HUES64 (cell line): ENCODE measurements at regions not wholly inside any gene's neighbourhood (a gene's known extent, or its start where the extent isn't known, plus 50 kb on each side); places are given as distances from the start of the nearest gene placed in this dataset.
"Not testable (repeated sequence)": the region's sequence is repeated elsewhere in the genome, so short reads cannot be mapped to it uniquely, and the experiment has no call there.

Experiments used
- H3K27ac ChIP-seq: 2 replicates; pipeline ENCODE4 v1.7.0; 2013; ENCODE audit warnings: low read depth, low read length, inconsistent platforms
- H3K27me3 ChIP-seq: 2 replicates; pipeline ENCODE4 v1.6.1; 2013; ENCODE audit warnings: mild to moderate bottlenecking, low read length; ENCODE audit not compliant: insufficient read depth
- H3K36me3 ChIP-seq: 2 replicates; pipeline ENCODE4 v1.6.1; 2013; ENCODE audit warnings: mild to moderate bottlenecking, low read length; ENCODE audit not compliant: insufficient read depth
- H3K4me1 ChIP-seq: 2 replicates; pipeline ENCODE4 v1.6.1; 2013; ENCODE audit warnings: mild to moderate bottlenecking, low read length, moderate library complexity; ENCODE audit not compliant: insufficient read depth
- H3K4me3 ChIP-seq: 2 replicates; pipeline ENCODE4 v1.5.1; 2013; ENCODE audit warnings: mild to moderate bottlenecking, low read length, moderate library complexity
- H3K9ac ChIP-seq: 2 replicates; pipeline ENCODE4 v1.6.1; 2013; ENCODE audit warnings: mild to moderate bottlenecking, low read depth, low read length
- H3K9me3 ChIP-seq: 2 replicates; pipeline ENCODE4 v1.6.1; 2013; ENCODE audit warnings: low read depth, low read length; ENCODE audit not compliant: insufficient read depth
- WGBS: fragments of 150-250, 120-280 bp; methylation state at CpG from one replicate; pipeline ENCODE4 v1.1.7; 2013; ENCODE audit warnings: missing lambda C conversion rate; 5-methylcytosine and 5-hydroxymethylcytosine counted together

DNA sequence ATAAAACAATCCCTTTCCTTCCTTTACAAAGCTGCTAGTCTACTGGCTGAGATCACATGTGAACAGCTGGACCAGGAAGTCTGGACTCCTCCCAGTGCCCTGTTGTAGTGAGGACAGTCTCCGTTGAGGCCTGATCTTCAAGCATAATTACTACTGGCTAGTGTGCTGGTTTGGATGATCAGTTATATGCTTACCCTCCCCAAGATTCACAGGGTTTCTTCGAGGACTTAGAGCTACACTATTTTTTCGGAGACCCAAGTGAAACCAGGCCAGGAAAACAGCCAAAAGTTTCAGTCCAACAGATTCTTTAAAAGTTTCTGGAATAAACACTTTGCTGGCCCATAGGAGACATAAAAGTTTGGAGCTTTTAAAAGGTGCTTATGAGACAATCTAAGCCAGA, 194.9 kb upstream of the CDH11 start:
- Histone ChIP-seq H3K9ac (no peak overlapping the region), H3K4me1 (peaks cover 23% of the 10 kb centered on the region), H3K27ac (no peak overlapping the region), H3K27me3 (peaks cover 2% of the 10 kb centered on the region; the same call in 1 of the 2 replicates), H3K36me3 (no peaks in the 10 kb centered on the region), H3K9me3 (no peaks in the 10 kb centered on the region), H3K4me3 (no peak overlapping the region)
- 96% methylated on average over 3 of the region's 3 CpGs for WGBS

DNA sequence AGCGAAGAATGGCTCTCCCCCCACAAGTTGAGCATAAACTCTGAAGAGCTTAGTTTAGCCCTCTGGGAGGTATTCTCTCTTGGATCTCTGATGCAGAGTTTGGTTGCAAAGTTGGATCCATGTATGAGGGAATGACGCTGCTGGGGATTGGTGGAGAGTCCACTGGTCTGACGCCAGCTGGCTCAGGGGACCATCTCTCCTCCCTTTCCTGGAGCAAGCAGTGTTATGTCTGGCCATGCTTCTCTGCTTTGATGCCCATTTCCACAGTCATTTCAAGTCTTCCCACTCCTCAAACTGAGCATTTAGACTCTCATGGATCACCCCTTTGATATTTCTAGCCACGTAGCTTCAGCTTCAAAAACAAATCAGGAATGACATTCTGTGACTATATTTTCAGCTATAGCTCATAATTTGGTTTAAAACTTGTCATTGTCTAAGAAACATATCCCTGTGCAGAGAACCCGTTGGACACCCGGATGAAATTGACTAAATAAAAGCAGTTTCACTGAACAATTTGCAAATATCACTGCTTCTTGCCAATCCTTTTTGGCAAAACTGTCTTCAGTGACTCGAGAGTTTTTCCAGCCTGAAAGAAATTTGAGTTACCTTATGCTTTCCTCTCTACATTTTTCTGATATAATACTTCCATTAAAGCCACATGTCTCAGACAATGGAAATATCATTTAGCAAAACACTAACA, 193.4 kb upstream of the CDH11 start:
- Histone ChIP-seq H3K4me1 (peaks cover 22% of the 10 kb centered on the region), H3K36me3 (no peaks in the 10 kb centered on the region)

DNA sequence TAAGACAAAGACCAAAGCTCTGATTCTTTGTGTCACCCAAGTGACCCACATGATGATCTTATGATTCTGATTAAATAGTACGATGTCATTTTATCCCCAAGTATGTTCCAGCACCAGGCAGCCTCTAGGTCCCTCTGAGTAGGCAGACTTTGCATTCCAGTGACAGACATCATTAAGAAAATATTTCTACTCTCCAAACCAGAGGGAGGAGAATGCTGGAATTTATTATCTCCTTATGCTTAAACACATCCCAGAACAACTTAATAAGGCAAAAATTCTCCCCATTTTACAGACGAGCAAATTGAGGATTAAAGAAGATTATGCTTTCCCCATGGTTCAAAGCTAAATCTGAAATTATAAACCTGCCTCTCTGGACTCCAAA, 192.8 kb upstream of the CDH11 start:
- peaks cover 2% of the 10 kb centered on the region; the same call in 1 of the 2 replicates for H3K27me3 ChIP-seq
- no peaks in the 10 kb centered on the region for H3K36me3 ChIP-seq
- no peak overlapping the region for H3K27ac ChIP-seq
- no peak overlapping the region for H3K4me3 ChIP-seq
- peaks cover 16% of the 10 kb centered on the region for H3K4me1 ChIP-seq
- 92% methylated on average over 2 of the region's 2 CpGs for WGBS
- no peak overlapping the region for H3K9ac ChIP-seq
- H3K9me3 ChIP-seq: no peaks in the 10 kb centered on the region

More for the DNA sequence above, 193.4 kb upstream of the CDH11 start:
- H3K9me3 ChIP-seq: no peaks in the 10 kb centered on the region
- no peak overlapping the region for H3K27ac ChIP-seq
- H3K27me3 ChIP-seq: peaks cover 2% of the 10 kb centered on the region; the same call in 1 of the 2 replicates
- WGBS: 95% methylated on average over 7 of the region's 7 CpGs
- H3K4me3 ChIP-seq: no peak overlapping the region
- H3K9ac ChIP-seq: no peak overlapping the region

DNA sequence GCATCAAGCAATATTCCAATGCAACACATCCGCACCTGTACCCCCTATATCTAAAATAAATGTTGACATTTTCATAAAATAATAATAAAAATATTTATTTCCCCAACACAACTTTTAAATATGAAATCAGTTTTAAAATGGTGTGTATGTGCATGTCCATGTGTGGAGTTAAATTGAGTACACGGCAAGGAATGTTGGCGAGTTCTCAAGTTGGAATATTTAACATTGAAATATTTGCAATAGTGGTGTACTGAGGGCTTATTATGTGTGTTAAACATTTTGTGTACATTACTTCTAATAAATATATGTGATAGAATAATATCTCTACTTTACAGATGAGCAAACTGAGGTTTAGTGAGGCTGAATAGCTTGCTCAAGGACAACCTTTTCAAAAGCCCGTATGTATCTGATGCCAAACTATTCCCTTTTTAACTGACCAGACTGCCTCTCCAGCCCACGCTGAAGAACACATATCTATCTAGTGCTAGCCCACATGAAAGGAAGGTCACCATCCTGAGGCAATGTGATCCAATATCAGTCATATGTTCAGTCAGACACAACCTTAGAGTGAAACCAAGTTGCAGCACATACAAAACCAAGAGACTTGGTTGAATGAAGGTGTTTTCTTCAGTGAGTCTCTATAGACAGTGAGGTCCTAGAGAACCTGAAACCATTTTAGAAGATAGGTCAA, 192.2 kb upstream of the CDH11 start:
- WGBS: 97% methylated on average over 5 of the region's 5 CpGs
- peaks cover 12% of the 10 kb centered on the region for H3K4me1 ChIP-seq
- H3K9me3 ChIP-seq: no peaks in the 10 kb centered on the region
- no peak overlapping the region for H3K4me3 ChIP-seq
- no peak overlapping the region for H3K9ac ChIP-seq
- no peak overlapping the region for H3K27ac ChIP-seq
- peaks cover 2% of the 10 kb centered on the region; the same call in 1 of the 2 replicates for H3K27me3 ChIP-seq
- no peaks in the 10 kb centered on the region for H3K36me3 ChIP-seq

DNA sequence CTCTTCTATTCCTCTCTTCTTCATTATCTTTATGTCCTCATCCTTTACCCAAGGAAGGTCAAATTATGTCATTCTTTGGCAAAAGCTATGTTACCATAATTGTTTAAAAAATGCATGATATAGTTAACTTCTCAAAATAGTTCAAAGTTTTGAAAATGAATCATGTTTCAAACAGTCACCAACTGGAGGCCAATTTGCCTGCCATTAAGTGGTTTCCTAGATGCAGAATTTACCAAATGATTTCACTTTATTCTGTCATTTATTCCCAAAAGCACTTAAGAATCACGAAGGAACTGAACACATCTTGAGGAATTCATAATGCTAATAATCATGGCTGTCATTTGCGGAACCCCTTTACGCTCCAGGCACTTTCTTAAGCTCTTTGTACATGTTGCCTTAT, 190.9 kb upstream of the CDH11 start:
- Histone ChIP-seq H3K4me3 (no peak overlapping the region), H3K36me3 (no peaks in the 10 kb centered on the region), H3K4me1 (peaks cover 1% of the 10 kb centered on the region), H3K9me3 (no peaks in the 10 kb centered on the region), H3K27me3 (peaks cover 2% of the 10 kb centered on the region; the same call in 1 of the 2 replicates), H3K27ac (no peak overlapping the region), H3K9ac (no peak overlapping the region)
- 94% methylated on average over 3 of the region's 3 CpGs for WGBS

DNA sequence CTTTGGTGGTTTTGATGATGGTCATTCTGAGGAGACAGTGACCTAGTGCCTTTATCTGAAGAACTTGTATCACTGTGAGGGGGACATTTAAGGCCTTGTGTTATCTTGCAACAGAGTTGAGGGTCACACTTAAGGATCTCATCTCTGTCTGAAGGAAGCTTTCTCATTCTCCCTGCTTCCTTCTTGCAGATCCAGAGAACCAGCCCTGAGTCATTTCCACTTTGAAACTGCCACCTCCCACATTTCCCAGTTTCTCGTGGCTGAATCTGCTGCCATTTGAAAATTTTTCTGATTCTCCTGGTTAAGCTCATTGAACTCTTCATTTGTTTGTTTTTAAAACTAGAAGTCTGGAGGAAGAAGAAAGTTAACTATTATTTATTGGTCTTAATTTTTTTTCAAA, 190.2 kb upstream of the CDH11 start:
- no peaks in the 10 kb centered on the region for H3K36me3 ChIP-seq
- no peak overlapping the region for H3K4me3 ChIP-seq
- H3K27me3 ChIP-seq: peaks cover under 1% of the 10 kb centered on the region; the same call in 1 of the 2 replicates
- 96% methylated on average over 1 of the region's 1 CpG for WGBS
- no peak overlapping the region for H3K27ac ChIP-seq
- no peak overlapping the region for H3K9ac ChIP-seq
- H3K4me1 ChIP-seq: peaks cover under 1% of the 10 kb centered on the region; the same call in 1 of the 2 replicates
- H3K9me3 ChIP-seq: no peaks in the 10 kb centered on the region

DNA sequence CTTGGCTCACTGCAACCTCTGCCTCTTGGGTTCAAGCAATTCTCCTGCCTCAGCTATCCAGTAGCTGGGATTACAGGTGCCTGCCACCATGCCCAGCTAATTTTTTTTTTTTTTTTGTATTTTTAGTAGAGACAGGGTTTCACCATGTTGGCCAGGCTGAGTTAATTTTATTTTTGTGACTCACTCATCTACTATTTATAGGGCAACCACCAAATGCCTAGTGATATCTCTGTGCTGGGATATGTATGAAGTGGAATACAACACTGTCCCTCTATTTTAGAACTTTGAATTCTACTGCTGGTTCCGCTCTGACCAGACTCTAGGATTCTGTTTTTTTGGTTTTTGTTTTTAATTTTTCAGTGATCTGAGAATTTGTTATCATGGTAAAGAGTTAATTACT, 188.6 kb upstream of the CDH11 start:
- H3K36me3 ChIP-seq, H3K9me3 ChIP-seq, H3K27ac ChIP-seq, H3K27me3 ChIP-seq, H3K9ac ChIP-seq, H3K4me3 ChIP-seq: not testable (repeated sequence)
- 96% methylated on average over 1 of the region's 1 CpG for WGBS
- H3K4me1 ChIP-seq: peaks cover 14% of the 10 kb centered on the region

DNA sequence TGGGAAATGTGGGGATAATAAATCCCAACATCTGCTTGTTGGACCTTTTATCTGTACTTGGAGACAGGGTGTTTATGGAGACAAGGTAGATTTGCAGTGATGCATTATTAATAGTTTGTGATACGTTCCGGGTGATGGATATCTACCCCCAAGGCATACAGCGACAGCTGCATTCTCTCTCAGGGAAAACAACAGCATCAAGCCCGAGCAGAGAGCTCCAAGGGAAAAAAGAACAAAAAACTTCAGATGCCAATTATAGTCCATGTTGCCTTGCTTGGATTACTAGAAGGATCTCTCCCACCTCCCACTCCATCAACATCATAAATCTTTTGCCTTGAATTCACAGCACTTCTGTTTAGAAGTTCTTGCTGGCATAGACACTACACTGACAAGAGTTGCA, 187.5 kb upstream of the CDH11 start:
- Histone ChIP-seq H3K4me1 (peaks cover 14% of the 10 kb centered on the region), H3K36me3 (no peaks in the 10 kb centered on the region), H3K9ac (no peak overlapping the region), H3K27ac (no peak overlapping the region), H3K9me3 (no peaks in the 10 kb centered on the region), H3K27me3 (no peaks in the 10 kb centered on the region), H3K4me3 (no peak overlapping the region)
- WGBS: 93% methylated on average over 4 of the region's 4 CpGs

DNA sequence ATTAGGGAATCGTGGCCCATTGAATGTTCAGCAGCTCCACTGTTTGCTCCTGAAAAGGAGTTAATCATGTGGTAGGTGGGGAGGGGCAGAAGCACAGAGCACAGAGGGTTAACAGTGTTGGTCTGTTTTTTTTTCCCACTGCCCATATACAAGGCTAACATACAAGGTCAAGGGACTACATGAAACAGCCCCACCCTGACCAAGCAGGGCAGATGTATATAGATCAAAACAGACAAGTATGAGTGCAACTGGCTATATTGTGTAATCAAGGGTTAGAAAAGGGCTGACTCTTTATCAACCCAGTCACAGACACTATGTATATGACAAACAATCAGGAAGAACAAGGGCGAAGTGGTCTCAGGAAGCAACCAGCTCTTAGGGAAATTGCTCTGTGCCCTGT, 186.6 kb upstream of the CDH11 start:
- H3K9ac ChIP-seq: no peak overlapping the region
- peaks cover 14% of the 10 kb centered on the region for H3K4me1 ChIP-seq
- no peaks in the 10 kb centered on the region for H3K9me3 ChIP-seq
- WGBS: 86% methylated on average over 2 of the region's 2 CpGs
- no peaks in the 10 kb centered on the region for H3K36me3 ChIP-seq
- H3K27ac ChIP-seq: no peak overlapping the region
- no peak overlapping the region for H3K4me3 ChIP-seq
- no peaks in the 10 kb centered on the region for H3K27me3 ChIP-seq

DNA sequence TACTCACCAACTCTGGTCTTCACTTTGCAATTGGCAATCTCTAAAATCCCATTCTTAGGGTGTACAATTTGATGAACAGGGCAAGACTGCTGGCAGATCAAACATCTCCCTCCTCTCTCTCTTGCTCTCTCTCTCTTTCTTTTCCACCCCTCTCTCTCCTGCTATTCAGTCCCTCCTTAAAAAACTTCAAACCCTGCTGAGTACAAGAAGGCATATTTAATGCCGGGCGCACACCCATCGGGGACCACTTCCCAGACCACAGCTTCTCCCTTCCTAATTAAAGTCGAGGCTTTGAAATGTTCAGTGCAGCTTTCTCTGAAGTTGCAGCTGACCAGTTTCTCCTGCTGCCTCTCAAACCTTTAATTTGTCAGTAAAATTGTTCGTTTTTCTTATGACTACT, 185.4 kb upstream of the CDH11 start:
- no peaks in the 10 kb centered on the region for H3K36me3 ChIP-seq
- H3K27me3 ChIP-seq: no peaks in the 10 kb centered on the region
- no peak overlapping the region for H3K9ac ChIP-seq
- H3K4me1 ChIP-seq: peaks cover 14% of the 10 kb centered on the region
- H3K27ac ChIP-seq: no peak overlapping the region
- 93% methylated on average over 5 of the region's 5 CpGs for WGBS
- H3K9me3 ChIP-seq: no peaks in the 10 kb centered on the region
- no peak overlapping the region for H3K4me3 ChIP-seq

DNA sequence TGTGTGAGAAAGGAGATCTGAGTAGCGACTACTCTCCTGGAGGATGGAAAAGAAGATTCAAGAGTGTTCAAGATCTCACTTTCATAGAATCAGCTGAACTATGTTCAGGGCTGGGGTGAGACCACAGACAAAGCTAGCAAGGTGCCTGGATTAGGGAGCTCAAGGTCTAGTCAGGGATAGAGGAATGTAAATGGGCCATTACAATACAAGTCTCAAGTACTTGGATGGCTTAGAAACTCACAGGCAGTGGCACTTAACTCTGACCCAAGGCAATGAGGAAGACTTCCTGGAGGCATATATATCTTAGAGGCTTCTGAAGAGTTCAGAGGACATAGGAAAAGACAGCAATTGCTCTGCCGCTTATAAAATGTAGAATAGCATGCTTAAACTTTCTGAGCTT, 184.9 kb upstream of the CDH11 start:
- Histone ChIP-seq H3K4me1 (peaks cover 14% of the 10 kb centered on the region), H3K27me3 (no peaks in the 10 kb centered on the region), H3K4me3 (no peak overlapping the region), H3K27ac (no peak overlapping the region), H3K9me3 (no peaks in the 10 kb centered on the region), H3K9ac (no peak overlapping the region), H3K36me3 (no peaks in the 10 kb centered on the region)
- 67% methylated on average over 2 of the region's 2 CpGs for WGBS
